ENCODE measurements at regions not wholly inside any gene's neighbourhood (a gene's known extent, or its start where the extent isn't known, plus 50 kb on each side); places are given as distances from the start of the nearest gene placed in this dataset.
"Not testable (repeated sequence)": the region's sequence is repeated elsewhere in the genome, so short reads cannot be mapped to it uniquely, and the experiment has no call there.

GRCh38 chr5:112551419-112552032 is 132.4 kb upstream of the EPB41L4A start:
- DNase-seq (ENCODE audit: low read depth, low spot score): peak; percentile 74
- H3K4me3 ChIP-seq (ENCODE audit: low read depth, low read length): no peak overlapping the region
- TF ChIP-seq, protein P1, sequence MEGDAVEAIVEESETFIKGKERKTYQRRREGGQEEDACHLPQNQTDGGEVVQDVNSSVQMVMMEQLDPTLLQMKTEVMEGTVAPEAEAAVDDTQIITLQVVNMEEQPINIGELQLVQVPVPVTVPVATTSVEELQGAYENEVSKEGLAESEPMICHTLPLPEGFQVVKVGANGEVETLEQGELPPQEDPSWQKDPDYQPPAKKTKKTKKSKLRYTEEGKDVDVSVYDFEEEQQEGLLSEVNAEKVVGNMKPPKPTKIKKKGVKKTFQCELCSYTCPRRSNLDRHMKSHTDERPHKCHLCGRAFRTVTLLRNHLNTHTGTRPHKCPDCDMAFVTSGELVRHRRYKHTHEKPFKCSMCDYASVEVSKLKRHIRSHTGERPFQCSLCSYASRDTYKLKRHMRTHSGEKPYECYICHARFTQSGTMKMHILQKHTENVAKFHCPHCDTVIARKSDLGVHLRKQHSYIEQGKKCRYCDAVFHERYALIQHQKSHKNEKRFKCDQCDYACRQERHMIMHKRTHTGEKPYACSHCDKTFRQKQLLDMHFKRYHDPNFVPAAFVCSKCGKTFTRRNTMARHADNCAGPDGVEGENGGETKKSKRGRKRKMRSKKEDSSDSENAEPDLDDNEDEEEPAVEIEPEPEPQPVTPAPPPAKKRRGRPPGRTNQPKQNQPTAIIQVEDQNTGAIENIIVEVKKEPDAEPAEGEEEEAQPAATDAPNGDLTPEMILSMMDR (IDR thresholded peaks at IDR 0.05; ENCODE audit: low read depth, low read length): peak; percentile 68
- in situ Hi-C loops (cut with HindIII; ENCODE audit: low sequenced_read_pairs): no loop called here

DNA sequence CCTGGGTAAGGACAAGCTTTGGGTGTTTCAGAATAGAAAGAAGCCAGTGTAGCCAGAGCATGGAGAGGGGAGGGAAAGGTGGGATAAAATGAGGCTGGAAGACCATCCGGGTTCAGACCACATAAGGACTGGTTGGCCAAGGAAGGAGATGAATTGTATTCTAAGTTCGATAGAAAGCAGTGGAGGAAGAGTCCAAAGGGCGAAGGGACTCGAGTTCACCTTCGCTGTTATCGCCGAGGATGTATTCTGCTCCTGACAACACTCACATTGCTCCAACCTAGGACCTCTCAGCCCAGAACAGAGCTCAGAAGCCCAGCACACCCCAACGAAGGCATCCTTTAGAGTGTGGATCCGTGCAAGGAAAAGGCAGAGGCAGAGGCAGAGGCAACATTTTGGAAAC is 133.1 kb upstream of the EPB41L4A start:
- TF ChIP-seq, protein P1 (IDR thresholded peaks at IDR 0.05; ENCODE audit: low read depth, low read length): no peak
- DNase-seq (ENCODE audit: low read depth, low spot score): no peak
- no peak overlapping the region for H3K4me3 ChIP-seq (ENCODE audit: low read depth, low read length)
- in situ Hi-C loops (cut with HindIII; ENCODE audit: low sequenced_read_pairs): no loop called here

GRCh38 chr5:112552791-112553190 is 133.7 kb upstream of the EPB41L4A start:
- TF ChIP-seq, protein P1 (IDR thresholded peaks at IDR 0.05; ENCODE audit: low read depth, low read length): no peak
- in situ Hi-C loops (cut with HindIII; ENCODE audit: low sequenced_read_pairs): no loop called here
- DNase-seq (ENCODE audit: low read depth, low spot score): no peak
- no peak overlapping the region for H3K4me3 ChIP-seq (ENCODE audit: low read depth, low read length)

GRCh38 chr5:112554101-112554977 is 135.3 kb upstream of the EPB41L4A start:
- TF ChIP-seq, protein P1 (IDR thresholded peaks at IDR 0.05; ENCODE audit: low read depth, low read length): no peak
- H3K4me3 ChIP-seq (ENCODE audit: low read depth, low read length): no peak overlapping the region
- no peak for DNase-seq (ENCODE audit: low read depth, low spot score)
- in situ Hi-C loops (cut with HindIII; ENCODE audit: low sequenced_read_pairs): no loop called here

GRCh38 chr5:112555197-112555596 is 136.1 kb upstream of the EPB41L4A start:
- TF ChIP-seq, protein P1 (IDR thresholded peaks at IDR 0.05; ENCODE audit: low read depth, low read length): no peak
- no peak for DNase-seq (ENCODE audit: low read depth, low spot score)
- in situ Hi-C loops (cut with HindIII; ENCODE audit: low sequenced_read_pairs): no loop called here
- no peak overlapping the region for H3K4me3 ChIP-seq (ENCODE audit: low read depth, low read length)

- in situ Hi-C loops (cut with HindIII; ENCODE audit: low sequenced_read_pairs): no loop called here
- DNase-seq (ENCODE audit: low read depth, low spot score): peak; percentile 71
- TF ChIP-seq, protein P1 (IDR thresholded peaks at IDR 0.05; ENCODE audit: low read depth, low read length): no peak
- H3K4me3 ChIP-seq (ENCODE audit: low read depth, low read length): no peak overlapping the region
Measured at GRCh38 chr5:112555691-112556090, 136.6 kb upstream of the EPB41L4A start.

DNA sequence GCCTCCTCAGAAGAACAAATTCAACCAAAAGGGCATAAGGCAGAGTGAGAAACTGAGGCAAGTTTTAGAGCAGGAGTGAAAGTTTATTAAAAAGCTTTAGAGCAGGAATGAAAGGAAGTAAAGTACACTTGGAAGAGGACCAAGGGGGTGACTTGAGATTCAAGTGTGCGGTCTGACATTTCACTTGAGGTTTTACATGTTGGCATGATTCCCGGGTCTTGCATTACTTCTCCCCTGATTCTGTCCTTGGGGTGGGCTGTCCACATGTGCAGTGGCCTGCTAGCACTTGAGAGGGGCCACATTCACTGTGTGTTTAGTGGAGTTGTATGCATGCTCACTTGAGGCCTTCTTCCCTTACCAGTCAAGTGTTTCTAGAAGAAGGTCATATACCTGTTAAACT is 140.4 kb upstream of the EPB41L4A start:
- DNase-seq (ENCODE audit: low read depth, low spot score): peak; percentile 44

More for the DNA sequence above, 140.4 kb upstream of the EPB41L4A start:
- in situ Hi-C loops (cut with HindIII; ENCODE audit: low sequenced_read_pairs); H3K4me3 ChIP-seq (ENCODE audit: low read depth, low read length): not testable (repeated sequence)
